Naive thymus-derived CD4-positive, alpha-beta T cell (primary cell): ENCODE measurements at regions not wholly inside any gene's neighbourhood (a gene's known extent, or its start where the extent isn't known, plus 50 kb on each side); places are given as distances from the start of the nearest gene placed in this dataset.

Experiments used
- ATAC-seq: fragments of 150-1000 bp; cut with Tn5 transposase; 2 replicates; pipeline ENCODE4 v1.10.0; 2021; ENCODE audit warnings: mild to moderate bottlenecking, moderate library complexity
- CTCF ChIA-PET: fragments of 350-600 bp; sonication (Branson Sonifier 250); formaldehyde crosslinking; loops from one replicate; lab custom pipeline; 2021; ENCODE audit warnings: antibody characterized with exemption; lab: Charles Lee
- POLR2A ChIA-PET: fragments of 350-600 bp; sonication (Branson Sonifier 250); formaldehyde crosslinking; loops from one replicate; lab custom pipeline; 2021; ENCODE audit warnings: antibody characterized with exemption, inconsistent platforms; lab: Charles Lee
- DNase-seq, 9 donors: peaks; one replicate each; pipeline versions ENCODE4 v3.0.0 to v3.0.0-alpha.2; 2020 to 2022; ENCODE audit warnings: mixed read lengths in 1 of 9
- H3K27ac ChIP-seq: one replicate; pipeline ENCODE4 v1.7.0; 2013; ENCODE audit warnings: mild to moderate bottlenecking, low read depth, low read length, moderate library complexity
- H3K27me3 ChIP-seq, 2 donors: one replicate each; pipeline ENCODE4 v1.7.0; 2013; ENCODE audit warnings: low read length in 2 of 2, mild to moderate bottlenecking in 2 of 2, moderate library complexity in 2 of 2; ENCODE audit not compliant: control insufficient read depth in 2 of 2, insufficient read depth in 2 of 2
- H3K36me3 ChIP-seq, 3 experiments: 1 replicate in 2 of 3; 2 replicates in 1 of 3; pipeline ENCODE4 v1.7.0; 2013; ENCODE audit warnings: low read length in 3 of 3, mild to moderate bottlenecking in 3 of 3, moderate library complexity in 1 of 3; ENCODE audit not compliant: insufficient read depth in 3 of 3, control insufficient read depth in 2 of 3
- H3K4me1 ChIP-seq, 2 donors: one replicate each; pipeline ENCODE4 v1.7.0; 2013; ENCODE audit warnings: low read length in 2 of 2, mild to moderate bottlenecking in 2 of 2, moderate library complexity in 1 of 2; ENCODE audit not compliant: control insufficient read depth in 2 of 2, insufficient read depth in 2 of 2
- H3K4me3 ChIP-seq: 2 replicates; pipeline ENCODE4 v1.7.0; 2013; ENCODE audit warnings: mild to moderate bottlenecking, low read length
- H3K9me3 ChIP-seq, 3 experiments: 1 replicate in 2 of 3; 2 replicates in 1 of 3; pipeline ENCODE4 v1.7.0; 2013; ENCODE audit warnings: low read length in 3 of 3; ENCODE audit not compliant: control insufficient read depth in 2 of 3
- H3K27ac Mint-ChIP-seq, 9 donors: one replicate each; pipeline ENCODE4 v1.8.0; 2020 to 2022; ENCODE audit warnings: mixed read lengths in 9 of 9, mild to moderate bottlenecking in 8 of 9, moderate library complexity in 5 of 9, inconsistent platforms in 2 of 9
- H3K27me3 Mint-ChIP-seq, 5 donors: one replicate each; pipeline ENCODE4 v1.8.0; 2021 to 2022; ENCODE audit warnings: mixed read lengths in 5 of 5, mild to moderate bottlenecking in 1 of 5
- H3K36me3 Mint-ChIP-seq, 5 donors: one replicate each; pipeline ENCODE4 v1.8.0; 2020 to 2022; ENCODE audit warnings: mixed read lengths in 5 of 5, mild to moderate bottlenecking in 3 of 5, inconsistent platforms in 1 of 5
- H3K4me1 Mint-ChIP-seq, 7 donors: one replicate each; pipeline ENCODE4 v1.8.0; 2020 to 2022; ENCODE audit warnings: mixed read lengths in 7 of 7, mild to moderate bottlenecking in 3 of 7, inconsistent platforms in 1 of 7
- H3K4me3 Mint-ChIP-seq, 10 donors: one replicate each; pipeline ENCODE4 v1.8.0; 2020 to 2022; ENCODE audit warnings: mild to moderate bottlenecking in 10 of 10, mixed read lengths in 10 of 10, moderate library complexity in 6 of 10, inconsistent platforms in 2 of 10
- H3K9me3 Mint-ChIP-seq, 11 donors: one replicate each; pipeline ENCODE4 v1.8.0; 2020 to 2022; ENCODE audit warnings: mixed read lengths in 11 of 11, mild to moderate bottlenecking in 4 of 11, inconsistent platforms in 1 of 11, moderate library complexity in 1 of 11
- intact Hi-C, 2 donors: fragments of 100-400 bp; cut with micrococcal nuclease; formaldehyde crosslinking; loops; one replicate each; pipeline ENCODE4 v1.15.1; 2023

DNA sequence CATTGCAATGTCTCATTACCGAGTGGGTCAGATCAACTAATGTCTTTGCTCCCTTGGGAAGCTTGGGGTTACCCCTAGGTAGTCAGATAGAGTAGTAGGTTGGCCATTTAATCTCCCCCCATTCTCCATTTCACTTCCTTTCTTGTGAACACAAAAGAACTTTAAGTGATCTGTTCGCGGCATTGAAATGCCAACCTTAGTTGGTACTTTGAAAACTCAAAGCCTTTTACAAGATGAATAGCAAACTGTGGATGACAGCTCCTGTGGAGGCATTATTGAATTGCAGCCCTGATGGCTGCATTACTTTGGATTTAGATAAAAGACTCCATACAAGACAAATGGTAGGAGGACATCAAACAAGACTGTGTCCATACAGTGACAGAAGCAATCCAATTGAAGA, 469.1 kb downstream of the GBA3 start:
- Mint-ChIP-seq H3K4me3 (no peak overlapping the region), H3K36me3 (no peaks in the 10 kb centered on the region), H3K9me3 (peaks cover 0 to 13% (median 3%) of the 10 kb centered on the region in 11 donors), H3K4me1 (peaks cover 0 to 6% (median 0%) of the 10 kb centered on the region in 7 donors), H3K27me3 (peaks cover 0 to 13% (median 5%) of the 10 kb centered on the region in 5 donors), H3K27ac (no peak overlapping the region)
- no peaks in the 10 kb centered on the region for H3K27me3 ChIP-seq
- DNase-seq (no peak), ATAC-seq (no peak)
- H3K27ac ChIP-seq: no peak overlapping the region
- H3K4me3 ChIP-seq: no peak overlapping the region
- POLR2A ChIA-PET: no interaction called here
- CTCF ChIA-PET: no interaction called here
- intact Hi-C loops: no loop called here
- H3K9me3 ChIP-seq: no peaks in the 10 kb centered on the region
- H3K4me1 ChIP-seq: no peaks in the 10 kb centered on the region
- no peaks in the 10 kb centered on the region for H3K36me3 ChIP-seq

DNA sequence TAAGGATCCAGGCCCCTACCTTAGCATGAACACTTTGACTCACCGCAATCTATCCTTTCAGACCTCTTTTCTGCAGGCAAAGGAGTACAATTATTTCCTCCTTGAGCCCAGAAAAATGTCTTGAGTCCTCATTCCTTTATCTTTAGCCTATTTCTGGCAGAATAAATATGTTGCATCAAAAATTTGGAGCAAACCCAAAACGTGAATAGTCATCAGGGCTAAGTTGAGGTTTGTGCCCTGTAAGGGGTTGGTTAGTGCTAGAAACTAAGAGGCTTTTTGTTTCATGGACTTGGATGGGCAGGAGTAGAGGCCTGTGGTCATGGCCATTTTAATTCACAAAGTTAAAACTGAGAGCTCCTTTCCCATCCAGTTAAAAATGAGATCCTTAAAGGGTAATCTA, 460.3 kb downstream of the GBA3 start:
- no peak overlapping the region for H3K27ac ChIP-seq
- no peak overlapping the region for H3K4me3 Mint-ChIP-seq
- CTCF ChIA-PET: no interaction called here
- H3K4me1 ChIP-seq: no peaks in the 10 kb centered on the region
- intact Hi-C loops: no loop called here
- DNase-seq (no peak), ATAC-seq (no peak)
- peaks cover 0 to 8% (median 0%) of the 10 kb centered on the region in 11 donors for H3K9me3 Mint-ChIP-seq
- no peak overlapping the region for H3K4me3 ChIP-seq
- H3K4me1 Mint-ChIP-seq: no peaks in the 10 kb centered on the region
- POLR2A ChIA-PET: no interaction called here
- no peak overlapping the region for H3K27ac Mint-ChIP-seq
- H3K9me3 ChIP-seq: no peaks in the 10 kb centered on the region
- no peaks in the 10 kb centered on the region for H3K27me3 ChIP-seq
- H3K27me3 Mint-ChIP-seq: peaks cover 0 to 9% (median 0%) of the 10 kb centered on the region in 5 donors
- no peaks in the 10 kb centered on the region for H3K36me3 ChIP-seq
- no peaks in the 10 kb centered on the region for H3K36me3 Mint-ChIP-seq

DNA sequence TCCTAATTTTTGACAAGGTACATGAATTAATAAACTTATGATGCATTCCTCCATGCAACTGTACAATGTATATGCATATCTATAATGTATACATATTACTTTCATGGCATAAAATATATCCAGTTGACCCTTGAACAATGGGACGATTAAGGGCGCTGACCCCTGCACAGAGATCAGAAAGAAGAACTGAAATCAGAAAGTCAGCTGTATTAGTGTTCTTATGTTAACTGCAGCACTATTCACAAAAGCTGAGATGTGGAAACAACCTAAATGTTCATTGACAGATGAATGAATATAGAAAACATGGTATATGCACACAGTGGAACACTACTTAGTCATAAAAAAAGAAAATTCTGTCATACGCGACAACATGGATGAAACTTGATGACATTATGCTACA, 457.1 kb downstream of the GBA3 start:
- Histone ChIP-seq H3K9me3 (no peaks in the 10 kb centered on the region), H3K4me3 (no peak overlapping the region), H3K36me3 (no peaks in the 10 kb centered on the region), H3K27me3 (no peaks in the 10 kb centered on the region), H3K4me1 (no peaks in the 10 kb centered on the region), H3K27ac (no peak overlapping the region)
- H3K4me1 Mint-ChIP-seq: no peaks in the 10 kb centered on the region
- peaks cover 0 to 8% (median 0%) of the 10 kb centered on the region in 11 donors for H3K9me3 Mint-ChIP-seq
- no peak overlapping the region for H3K27ac Mint-ChIP-seq
- no peak overlapping the region for H3K4me3 Mint-ChIP-seq
- H3K27me3 Mint-ChIP-seq: peaks cover 0 to 11% (median 0%) of the 10 kb centered on the region in 5 donors
- DNase-seq (no peak), ATAC-seq (no peak)
- ChIA-PET POLR2A (no interaction called here), CTCF (no interaction called here)
- intact Hi-C loops: no loop called here
- H3K36me3 Mint-ChIP-seq: no peaks in the 10 kb centered on the region

DNA sequence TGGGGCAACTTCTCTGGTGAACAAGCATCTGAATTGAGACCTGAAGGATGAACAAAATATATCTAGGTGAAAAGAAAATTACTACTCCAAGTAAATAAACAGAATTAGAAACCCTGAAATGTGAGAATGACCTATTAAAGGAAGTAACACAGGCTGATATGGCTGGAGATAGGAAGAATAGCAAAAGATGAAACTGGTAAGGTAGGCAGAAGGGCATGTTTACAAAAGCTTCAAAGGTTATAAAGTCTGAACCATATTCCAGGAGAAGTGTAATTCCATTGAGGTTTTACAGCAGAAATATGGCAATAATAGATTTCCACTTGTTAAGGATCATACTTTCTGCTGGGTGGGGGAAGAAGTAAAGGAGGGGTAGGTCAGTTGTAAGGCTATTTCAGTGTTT, 452.0 kb downstream of the GBA3 start:
- Histone ChIP-seq H3K27ac (no peak overlapping the region), H3K9me3 (no peaks in the 10 kb centered on the region), H3K36me3 (no peaks in the 10 kb centered on the region), H3K27me3 (no peaks in the 10 kb centered on the region), H3K4me1 (no peaks in the 10 kb centered on the region), H3K4me3 (no peak overlapping the region)
- no peak for DNase-seq
- Mint-ChIP-seq H3K4me1 (no peaks in the 10 kb centered on the region), H3K27ac (no peak overlapping the region), H3K27me3 (peaks cover 0 to 6% (median 0%) of the 10 kb centered on the region in 5 donors), H3K4me3 (no peak overlapping the region), H3K9me3 (peaks cover 0 to 4% (median 0%) of the 10 kb centered on the region in 11 donors), H3K36me3 (no peaks in the 10 kb centered on the region)
- ATAC-seq: no peak
- CTCF ChIA-PET: no interaction called here
- POLR2A ChIA-PET: no interaction called here
- intact Hi-C loops: no loop called here

DNA sequence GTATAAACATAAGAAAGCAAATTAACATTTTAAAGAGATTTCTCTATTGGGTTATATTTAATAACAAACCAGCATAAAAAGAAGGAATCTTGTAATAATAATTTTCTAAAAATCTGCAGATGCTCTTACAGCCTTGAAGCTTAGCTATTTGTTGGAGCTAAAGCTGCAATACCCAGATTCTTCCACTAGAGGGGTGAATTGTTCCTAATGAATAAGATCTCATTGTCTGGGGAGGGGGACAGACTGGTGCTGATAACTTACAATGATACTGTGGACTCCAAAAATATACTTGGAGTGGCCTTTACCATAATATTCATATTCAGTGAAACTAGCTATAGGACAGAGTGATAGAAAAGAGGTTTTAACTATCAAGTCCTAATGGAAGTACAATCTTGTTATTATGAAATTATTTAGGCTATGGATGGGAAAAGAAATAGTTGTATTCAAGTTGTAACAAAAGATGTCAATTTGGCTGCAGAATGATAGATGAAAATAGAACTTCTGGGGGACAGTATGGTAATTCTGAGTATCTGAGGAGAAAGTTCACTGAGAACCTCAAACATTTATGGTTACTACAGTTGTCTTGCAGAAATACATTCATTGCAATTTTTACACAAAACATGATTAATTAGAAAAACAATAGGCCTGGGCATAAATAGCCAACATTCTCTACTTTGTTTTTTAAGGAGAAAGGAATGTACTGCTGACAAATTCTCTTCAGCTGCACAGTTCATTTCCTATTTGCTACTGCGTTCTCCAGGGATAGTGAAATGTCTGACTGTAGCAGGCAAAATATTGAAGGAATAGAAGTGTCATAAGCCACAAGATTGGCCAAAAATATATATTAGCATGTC, 443.3 kb downstream of the GBA3 start:
- Histone ChIP-seq H3K4me1 (no peaks in the 10 kb centered on the region), H3K4me3 (no peak overlapping the region), H3K27me3 (no peaks in the 10 kb centered on the region), H3K36me3 (no peaks in the 10 kb centered on the region), H3K9me3 (no peaks in the 10 kb centered on the region), H3K27ac (no peak overlapping the region)
- no peak overlapping the region for H3K4me3 Mint-ChIP-seq
- intact Hi-C loops: loop anchor here in 1 of 2 donors (1.0 to 5.0 kb wide), 3 partner anchors 476 to 1283 kb away; no protein-coding TSS in a partner anchor
- H3K27ac Mint-ChIP-seq: no peak overlapping the region
- H3K4me1 Mint-ChIP-seq: no peaks in the 10 kb centered on the region
- ATAC-seq (no peak), DNase-seq (peak in 5 of 9 donors; percentile 2 to 20 (median 18))
- ChIA-PET POLR2A (no interaction called here), CTCF (interaction anchor here (1.0 to 1.2 kb wide), 2 partner anchors 811 to 1283 kb away, joined by 3 to 6 read pairs; no protein-coding TSS in a partner anchor)
- peaks cover 0 to 1% (median 0%) of the 10 kb centered on the region in 11 donors for H3K9me3 Mint-ChIP-seq
- H3K27me3 Mint-ChIP-seq: peaks cover 0 to 9% (median 0%) of the 10 kb centered on the region in 5 donors
- H3K36me3 Mint-ChIP-seq: no peaks in the 10 kb centered on the region

DNA sequence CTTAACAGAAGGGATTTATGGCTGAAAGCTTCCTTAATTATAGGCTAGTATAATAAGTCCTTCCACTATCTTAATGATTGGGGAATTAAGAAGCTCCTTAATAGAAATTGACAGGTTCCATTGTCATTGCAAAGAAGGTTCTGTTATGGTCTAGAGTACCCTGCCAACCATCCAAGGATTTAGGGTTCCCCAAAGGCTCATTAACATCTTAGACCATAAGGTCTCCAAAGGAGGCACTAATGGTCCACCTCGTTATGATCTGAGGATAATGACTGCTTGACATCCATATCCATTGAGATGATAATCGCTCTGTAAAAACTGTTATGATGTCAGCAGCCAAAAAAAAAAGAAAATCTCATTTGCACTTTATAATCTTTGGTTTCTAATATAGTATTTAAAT, 441.6 kb downstream of the GBA3 start:
- H3K4me1 Mint-ChIP-seq: no peaks in the 10 kb centered on the region
- Histone ChIP-seq H3K27me3 (no peaks in the 10 kb centered on the region), H3K4me1 (no peaks in the 10 kb centered on the region), H3K36me3 (no peaks in the 10 kb centered on the region), H3K9me3 (no peaks in the 10 kb centered on the region), H3K4me3 (no peak overlapping the region), H3K27ac (no peak overlapping the region)
- intact Hi-C loops: no loop called here
- H3K36me3 Mint-ChIP-seq: no peaks in the 10 kb centered on the region
- ChIA-PET POLR2A (no interaction called here), CTCF (no interaction called here)
- DNase-seq: no peak
- H3K9me3 Mint-ChIP-seq: peaks cover 0 to 1% (median 0%) of the 10 kb centered on the region in 11 donors
- ATAC-seq: no peak
- H3K27ac Mint-ChIP-seq: no peak overlapping the region
- H3K4me3 Mint-ChIP-seq: no peak overlapping the region
- H3K27me3 Mint-ChIP-seq: peaks cover 0 to 9% (median 0%) of the 10 kb centered on the region in 5 donors

DNA sequence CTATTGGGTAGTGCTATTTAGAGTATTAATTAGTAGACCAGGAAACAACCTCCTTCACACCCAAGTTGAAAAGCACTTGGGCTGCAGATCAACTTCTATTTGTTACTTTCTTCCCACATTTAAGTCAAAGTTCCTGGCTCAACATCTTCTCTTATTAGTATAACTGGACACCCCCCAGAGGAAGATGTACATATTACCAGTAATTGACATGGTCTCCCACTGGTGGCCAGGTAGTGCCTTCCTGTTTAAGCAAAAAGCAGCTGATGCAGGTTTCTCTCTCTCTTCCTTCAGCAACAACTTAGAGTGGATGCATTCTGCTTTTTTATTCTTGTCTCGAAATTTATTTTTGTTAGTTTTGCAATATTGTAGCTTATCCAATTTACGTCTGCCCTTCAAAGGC, 438.1 kb downstream of the GBA3 start:
- no peak for DNase-seq
- CTCF ChIA-PET: no interaction called here
- H3K9me3 ChIP-seq: no peaks in the 10 kb centered on the region
- H3K9me3 Mint-ChIP-seq: peaks cover 0 to 2% (median 0%) of the 10 kb centered on the region in 11 donors
- no peaks in the 10 kb centered on the region for H3K4me1 Mint-ChIP-seq
- no peaks in the 10 kb centered on the region for H3K27me3 ChIP-seq
- no peak overlapping the region for H3K27ac Mint-ChIP-seq
- no peak overlapping the region for H3K4me3 ChIP-seq
- H3K36me3 ChIP-seq: no peaks in the 10 kb centered on the region
- H3K4me3 Mint-ChIP-seq: no peak overlapping the region
- intact Hi-C loops: no loop called here
- H3K36me3 Mint-ChIP-seq: no peaks in the 10 kb centered on the region
- peaks cover 0 to 14% (median 0%) of the 10 kb centered on the region in 5 donors for H3K27me3 Mint-ChIP-seq
- H3K27ac ChIP-seq: no peak overlapping the region
- no peaks in the 10 kb centered on the region for H3K4me1 ChIP-seq
- POLR2A ChIA-PET: no interaction called here
- no peak for ATAC-seq
